Limb (tissue), 2 donors: ENCODE measurements at regions not wholly inside any gene's neighbourhood (a gene's known extent, or its start where the extent isn't known, plus 50 kb on each side); places are given as distances from the start of the nearest gene placed in this dataset.

Source experiments
- DNase-seq, 2 donors: peaks; one replicate each; pipeline ENCODE4 v3.0.0-alpha.2; 2016; ENCODE audit errors: extremely low spot score in 2 of 2

- DNase-seq, result peak; percentile 38 to 51
Measured at GRCh38 chr7:115476671-115477181, 553.8 kb downstream of the TFEC start.

GRCh38 chr7:115475761-115476385, 554.0 kb downstream of the MDFIC start:
- peak; percentile 16 to 48 for DNase-seq

- DNase-seq, result no peak
Measured at GRCh38 chr7:115475206-115475605, 553.3 kb downstream of the MDFIC start.

GRCh38 chr7:115474137-115474536, 552.2 kb downstream of the MDFIC start:
- DNase-seq, result no peak

GRCh38 chr7:115471891-115472290, 550.0 kb downstream of the MDFIC start:
- DNase-seq, result no peak

GRCh38 chr7:115462301-115463015, 540.6 kb downstream of the MDFIC start:
- no peak for DNase-seq

- no peak for DNase-seq
Measured at GRCh38 chr7:115449689-115450088, 527.8 kb downstream of the MDFIC start.

- no peak for DNase-seq
Measured at GRCh38 chr7:115447495-115447894, 525.6 kb downstream of the MDFIC start.

GRCh38 chr7:115441033-115441432, 519.1 kb downstream of the MDFIC start:
- no peak for DNase-seq

- DNase-seq, result no peak
Measured at GRCh38 chr7:115435178-115435577, 513.3 kb downstream of the MDFIC start.

GRCh38 chr7:115429918-115430317, 508.0 kb downstream of the MDFIC start:
- DNase-seq, result no peak

GRCh38 chr7:115417662-115418061, 495.8 kb downstream of the MDFIC start:
- no peak for DNase-seq

GRCh38 chr7:115410972-115411686, 489.2 kb downstream of the MDFIC start:
- DNase-seq, result no peak

GRCh38 chr7:115410434-115410820, 488.5 kb downstream of the MDFIC start:
- no peak for DNase-seq

GRCh38 chr7:115409682-115410433, 488.0 kb downstream of the MDFIC start:
- no peak for DNase-seq

- no peak for DNase-seq
Measured at GRCh38 chr7:115406219-115406618, 484.3 kb downstream of the MDFIC start.

GRCh38 chr7:115387137-115387536, 465.2 kb downstream of the MDFIC start:
- no peak for DNase-seq

- DNase-seq, result no peak
Measured at GRCh38 chr7:115379321-115379720, 457.4 kb downstream of the MDFIC start.

- DNase-seq, result no peak
Measured at GRCh38 chr7:115368998-115369397, 447.1 kb downstream of the MDFIC start.

GRCh38 chr7:115363916-115364315, 442.0 kb downstream of the MDFIC start:
- DNase-seq, result no peak

- no peak for DNase-seq
Measured at GRCh38 chr7:115359955-115360354, 438.1 kb downstream of the MDFIC start.

- no peak for DNase-seq
Measured at GRCh38 chr7:115359119-115359518, 437.2 kb downstream of the MDFIC start.
